K562 (cell line): ENCODE measurements at regions not wholly inside any gene's neighbourhood (a gene's known extent, or its start where the extent isn't known, plus 50 kb on each side); places are given as distances from the start of the nearest gene placed in this dataset.

Experiments used
- AFF1 ChIP-seq, 2 experiments: fragments of 450-650 bp; IDR thresholded peaks; 2 replicates each; pipeline ENCODE4 v1.6.1; 2018; ENCODE audit warnings: mild to moderate bottlenecking in 2 of 2, low read depth in 1 of 2; ENCODE audit not compliant: partially characterized antibody in 2 of 2
- CBX5 ChIP-seq: IDR thresholded peaks from 2 replicates; pipeline ENCODE4 v1.6.1; 2014; ENCODE audit warnings: low read depth, borderline replicate concordance
- CREB3L1 ChIP-seq: fragments of 450-650 bp; IDR thresholded peaks from 2 replicates; pipeline ENCODE4 v1.6.1; 2014; ENCODE audit warnings: low read depth, mild to moderate bottlenecking, moderate library complexity, borderline replicate concordance
- HNRNPUL1 ChIP-seq: fragments of 200-400 bp; formaldehyde crosslinking; IDR thresholded peaks from 2 replicates; pipeline ENCODE4 v1.6.1; 2017; ENCODE audit warnings: low read length
- MEF2D ChIP-seq: conservative IDR thresholded peaks from 2 replicates; pipeline ENCODE4 v1.6.1; 2016; ENCODE audit warnings: low read depth, missing genetic modification characterization, missing compliant biosample characterization
- TOE1 ChIP-seq, 2 experiments: fragments of 450-650 bp in 1 of 2; sonication (generic) in 1 of 2; formaldehyde crosslinking in 1 of 2; IDR thresholded peaks; 2 replicates each; pipeline versions ENCODE4 v1.7.1 to v1.8.0; 2016 to 2022; ENCODE audit warnings: borderline replicate concordance in 2 of 2, mild to moderate bottlenecking in 2 of 2, antibody characterized with exemption in 1 of 2, inconsistent platforms in 1 of 2, low read depth in 1 of 2, missing genetic modification reagents in 1 of 2, moderate library complexity in 1 of 2
- ZNF184 ChIP-seq: sonication (generic); formaldehyde crosslinking; IDR thresholded peaks from 2 replicates; pipeline ENCODE4 v1.5.0; 2020; ENCODE audit warnings: missing genetic modification reagents
- ZNF318 ChIP-seq, 2 experiments: fragments of 450-650 bp; IDR thresholded peaks; 2 replicates each; pipeline ENCODE4 v1.6.1; 2016; ENCODE audit warnings: mild to moderate bottlenecking in 2 of 2, borderline replicate concordance in 1 of 2, low read depth in 1 of 2, moderate library complexity in 1 of 2
- ZNF324 ChIP-seq: fragments of 250-450 bp; sonication (Bioruptor Pico); IDR thresholded peaks from 2 replicates; pipeline ENCODE4 v1.4.0; 2020; ENCODE audit warnings: mild to moderate bottlenecking
- ZNF766 ChIP-seq: fragments of 200-800 bp; sonication (Bioruptor generic); conservative IDR thresholded peaks from 2 replicates; pipeline ENCODE4 v1.6.1; 2016; ENCODE audit warnings: missing genetic modification characterization, missing compliant biosample characterization

- TF ChIP-seq ZNF318 (IDR thresholded peaks at IDR 0.05; ENCODE audit: borderline replicate concordance in 1 of 2, low read depth in 1 of 2) = no peak
- no peak for TF ChIP-seq TOE1 (IDR thresholded peaks at IDR 0.05; ENCODE audit: borderline replicate concordance)
- TF ChIP-seq TOE1 (CRISPR knock-in tag; IDR thresholded peaks at IDR 0.05; ENCODE audit: borderline replicate concordance, low read depth) = no peak
- no peak for TF ChIP-seq ZNF184 (CRISPR knock-in tag)
- TF ChIP-seq ZNF766 (CRISPR knock-in tag) = no peak
- no peak for TF ChIP-seq ZNF324 (CRISPR knock-in tag)
- peak in 1 of 2 experiments; percentile 58 for TF ChIP-seq AFF1 (IDR thresholded peaks at IDR 0.05; ENCODE audit: low read depth in 1 of 2, partially characterized antibody in 2 of 2)
- no peak for TF ChIP-seq HNRNPUL1
- TF ChIP-seq CREB3L1 = peak; percentile 75; the same call in 1 of the 2 replicates
- TF ChIP-seq CBX5 = no peak
- no peak for TF ChIP-seq MEF2D (tag)
Observed at GRCh38 chr7:92904244-92905131, 68.1 kb upstream of the CDK6 start (continued).
